Caki2 (cell line): ENCODE measurements at regions not wholly inside any gene's neighbourhood (a gene's known extent, or its start where the extent isn't known, plus 50 kb on each side); places are given as distances from the start of the nearest gene placed in this dataset.

Experiments
- DNase-seq: peaks from one replicate; pipeline ENCODE4 v3.0.0-alpha.2; 2015; ENCODE audit warnings: low read depth
- in situ Hi-C: cut with HindIII; loops from 2 replicates; pipeline ENCODE4 v1.10.0; 2016; ENCODE audit warnings: low sequenced_read_pairs, low pct_unique_long_range_greater_than_20kb, mixed read lengths

GRCh38 chr3:76429581-76430177 lies 610.2 kb upstream of the ROBO2 start:
- in situ Hi-C loops: no loop called here
- no peak for DNase-seq

DNA sequence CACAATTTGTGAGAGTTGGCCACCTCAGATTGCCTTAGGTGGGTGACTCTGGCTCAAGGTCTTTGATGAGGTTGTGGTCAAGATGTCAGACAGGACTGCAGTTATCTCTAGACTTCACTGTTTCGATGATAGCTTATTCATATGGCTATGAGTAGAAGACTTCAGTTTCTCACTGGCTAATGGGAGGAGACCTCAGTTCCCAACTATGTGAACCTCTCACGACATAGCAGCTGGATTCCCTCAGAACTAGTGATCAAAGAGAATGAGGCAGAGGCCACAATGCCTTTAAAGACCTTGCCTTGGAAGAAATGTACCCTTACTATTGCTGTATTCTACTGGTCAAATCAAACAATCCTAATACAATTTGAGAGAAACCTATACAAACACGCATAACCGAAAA lies 607.5 kb upstream of the ROBO2 start:
- DNase-seq: no peak
- in situ Hi-C loops: no loop called here

- in situ Hi-C loops: no loop called here
- DNase-seq: no peak
Observed at GRCh38 chr3:76436894-76437293, 603.0 kb upstream of the ROBO2 start.

DNA sequence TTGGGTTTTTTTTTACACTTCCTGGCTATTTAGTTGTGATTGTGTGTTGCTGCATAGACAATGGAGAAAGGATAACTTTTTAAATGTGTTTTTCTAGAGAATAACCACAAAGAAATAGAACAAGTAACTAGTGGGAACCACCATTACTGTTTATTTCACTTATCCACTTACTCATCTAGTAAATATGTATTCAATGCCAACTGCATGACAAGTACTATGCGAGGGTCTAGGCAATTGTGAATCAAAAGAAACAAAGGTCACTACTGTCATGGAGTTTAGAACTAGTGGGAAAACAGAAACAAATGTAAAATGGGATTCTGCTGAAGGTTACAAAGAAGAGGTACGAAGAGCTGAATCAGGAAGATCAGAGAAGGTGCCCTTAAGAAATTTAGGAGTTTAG lies 600.9 kb upstream of the ROBO2 start:
- DNase-seq: no peak
- in situ Hi-C loops: no loop called here

DNA sequence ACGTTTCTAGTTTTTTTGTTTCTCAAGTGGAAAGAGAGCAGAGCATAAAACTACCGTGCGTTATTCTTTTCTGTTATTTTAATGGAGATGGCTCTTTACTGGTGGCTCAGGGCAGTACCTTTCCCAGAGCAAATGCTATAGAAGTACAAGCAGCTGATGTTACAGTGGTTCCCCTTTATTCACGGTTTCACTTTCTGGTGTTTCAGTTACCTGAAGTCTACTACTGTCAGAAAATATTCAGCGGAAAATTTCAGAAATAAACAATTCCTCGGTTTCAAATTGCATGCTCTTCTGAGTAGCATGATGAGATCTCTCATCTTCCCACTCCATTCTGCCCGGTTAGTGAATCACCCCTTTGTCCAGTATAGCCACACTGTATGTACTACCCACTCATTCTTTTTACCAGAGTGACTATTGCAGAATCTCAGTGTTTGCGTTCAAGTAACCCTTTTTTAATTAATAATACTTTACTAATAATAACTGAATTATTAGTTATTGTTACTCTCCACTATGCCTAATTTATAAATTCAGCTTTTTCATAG lies 597.5 kb upstream of the ROBO2 start:
- no peak for DNase-seq
- in situ Hi-C loops: no loop called here

DNA sequence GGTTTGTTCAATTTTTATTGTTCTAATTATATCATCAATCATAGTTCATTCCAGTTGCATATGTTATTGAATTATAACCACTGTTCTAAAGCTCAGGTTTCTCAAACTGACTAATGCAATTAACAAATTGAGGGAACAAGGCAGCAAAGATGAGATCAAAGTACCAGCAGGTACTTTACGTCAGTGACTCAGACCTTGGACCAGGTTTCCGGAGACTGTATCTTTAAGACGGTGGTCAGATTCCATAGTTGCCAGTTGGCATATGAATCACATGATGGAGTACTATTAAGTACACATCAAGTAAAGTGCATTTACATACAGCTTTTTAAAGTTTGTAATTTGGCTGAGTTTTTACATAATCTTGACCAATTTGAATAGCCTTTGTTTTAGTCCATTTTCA lies 583.6 kb upstream of the ROBO2 start:
- in situ Hi-C loops: no loop called here
- no peak for DNase-seq

- in situ Hi-C loops: no loop called here
- DNase-seq: no peak
Observed at GRCh38 chr3:76463501-76463900, 576.4 kb upstream of the ROBO2 start.

DNA sequence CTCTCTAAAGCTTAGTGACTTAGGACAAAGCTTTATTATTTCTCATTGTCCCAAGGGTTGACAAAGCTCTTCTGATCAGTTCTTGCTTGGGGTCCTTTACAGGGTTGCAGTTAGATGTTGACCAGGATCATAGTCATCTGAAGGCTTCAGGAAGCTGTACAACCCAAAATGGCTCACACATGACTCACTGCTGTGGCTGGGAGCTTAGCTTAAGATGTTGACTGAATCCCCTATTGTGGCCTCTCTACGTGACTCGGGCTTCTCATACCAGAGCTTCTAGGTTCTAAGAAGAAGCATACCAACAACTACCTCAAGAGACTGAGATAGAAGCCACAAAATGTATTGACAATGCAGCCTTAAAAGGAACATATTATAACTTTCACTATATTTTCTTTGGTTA lies 569.6 kb upstream of the ROBO2 start:
- in situ Hi-C loops: no loop called here
- peak; percentile 11 for DNase-seq

GRCh38 chr3:76474632-76475031 lies 565.3 kb upstream of the ROBO2 start:
- no peak for DNase-seq
- in situ Hi-C loops: no loop called here

GRCh38 chr3:76479161-76479650 lies 560.7 kb upstream of the ROBO2 start:
- in situ Hi-C loops: no loop called here
- no peak for DNase-seq

DNA sequence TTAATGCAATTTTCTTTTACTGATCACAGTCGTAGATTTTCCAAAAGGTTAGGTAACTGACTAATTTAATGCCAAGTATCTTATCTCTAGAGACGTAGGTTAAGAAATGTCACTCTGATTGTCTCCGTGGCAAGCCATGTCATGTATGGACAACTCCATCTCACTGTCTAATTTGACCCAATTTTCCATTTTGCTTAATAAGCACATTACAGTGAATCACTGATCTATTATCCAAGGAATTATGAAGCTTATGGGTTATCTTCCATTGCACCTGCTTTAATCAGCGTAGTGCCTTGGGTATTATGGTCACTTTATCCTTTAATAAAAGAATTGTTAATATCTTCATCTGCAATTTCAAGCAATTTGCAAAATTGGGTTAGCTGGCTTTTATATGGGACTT lies 557.4 kb upstream of the ROBO2 start:
- in situ Hi-C loops: no loop called here
- no peak for DNase-seq

GRCh38 chr3:76487446-76487845 lies 552.5 kb upstream of the ROBO2 start:
- in situ Hi-C loops: no loop called here
- no peak for DNase-seq

GRCh38 chr3:76490064-76490463 lies 549.8 kb upstream of the ROBO2 start:
- DNase-seq: no peak
- in situ Hi-C loops: no loop called here

- in situ Hi-C loops: no loop called here
- DNase-seq: no peak
Observed at GRCh38 chr3:76495216-76495615, 544.7 kb upstream of the ROBO2 start.

DNA sequence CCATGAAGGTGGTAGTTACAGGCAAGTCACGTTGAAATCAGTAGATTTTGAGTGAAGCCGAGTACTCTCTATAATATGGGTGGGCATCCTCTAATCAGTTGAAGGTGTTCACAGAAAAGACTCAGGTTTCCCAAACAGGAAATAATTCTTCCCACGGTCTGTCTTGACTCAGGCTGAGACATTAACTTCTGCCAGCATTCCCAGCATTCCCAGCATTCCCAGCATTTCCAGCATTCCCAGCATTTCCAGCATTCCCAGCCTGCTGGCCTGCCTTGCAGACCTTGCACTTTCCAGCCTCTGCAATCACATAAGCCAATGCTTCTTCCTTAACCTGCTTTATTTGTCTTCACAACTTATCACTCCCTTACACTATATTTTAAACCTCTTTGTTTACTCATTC lies 542.3 kb upstream of the ROBO2 start:
- DNase-seq: peak; percentile 47
- in situ Hi-C loops: no loop called here

- in situ Hi-C loops: no loop called here
- DNase-seq: no peak
Observed at GRCh38 chr3:76500746-76501275, 539.1 kb upstream of the ROBO2 start.

- no peak for DNase-seq
Observed at GRCh38 chr3:76501315-76501714, 538.6 kb upstream of the ROBO2 start.

GRCh38 chr3:76502076-76502475 lies 537.8 kb upstream of the ROBO2 start:
- no peak for DNase-seq
- in situ Hi-C loops: no loop called here

More at GRCh38 chr3:76501315-76501714, 538.6 kb upstream of the ROBO2 start:
- in situ Hi-C loops: no loop called here

GRCh38 chr3:76505202-76505845 lies 534.6 kb upstream of the ROBO2 start:
- in situ Hi-C loops: no loop called here
- DNase-seq: no peak
